Fibroblast of mammary gland (primary cell): ENCODE measurements at regions not wholly inside any gene's neighbourhood (a gene's known extent, or its start where the extent isn't known, plus 50 kb on each side); places are given as distances from the start of the nearest gene placed in this dataset.

Experiments used
- DNase-seq: peaks from one replicate; pipeline ENCODE4 v3.0.0-alpha.2; 2010; ENCODE audit warnings: low read depth
- H3K4me3 ChIP-seq: 2 replicates; pipeline ENCODE4 v1.5.1; 2011; ENCODE audit warnings: low read depth, mild to moderate bottlenecking, low read length, moderate library complexity; ENCODE audit not compliant: control insufficient read depth
- CTCF ChIP-seq: conservative IDR thresholded peaks from 2 replicates; pipeline ENCODE4 v1.5.1; 2011; ENCODE audit warnings: low read depth, low read length, inconsistent platforms; ENCODE audit not compliant: control insufficient read depth, insufficient read depth

DNA sequence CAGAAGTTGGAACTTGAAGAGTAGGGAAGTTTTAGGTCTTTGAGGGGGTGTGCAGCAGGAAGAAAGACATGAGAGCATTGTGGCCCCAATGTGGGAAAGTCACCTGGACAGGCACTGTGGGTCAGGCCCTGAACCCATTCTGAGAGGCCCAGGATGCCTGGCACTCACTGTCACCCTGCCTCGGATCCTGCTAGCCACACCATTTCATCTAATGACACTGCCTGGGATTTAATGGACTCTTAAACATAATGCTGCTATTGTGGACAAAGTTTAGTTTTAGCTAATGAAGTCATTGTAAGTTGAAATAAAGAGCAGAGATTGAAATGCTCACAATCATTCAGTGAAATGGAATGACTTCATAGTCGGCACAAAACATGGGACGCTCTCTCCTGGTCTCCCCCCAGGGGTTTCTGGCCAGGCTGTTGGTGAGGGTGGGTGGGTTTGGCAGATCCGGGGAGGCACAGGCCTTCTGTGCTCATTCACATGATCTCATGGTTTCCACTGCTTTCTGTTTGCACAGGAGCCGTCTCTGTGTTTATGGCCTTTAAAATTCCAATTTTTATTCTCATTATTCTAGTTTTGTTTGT lies 141.8 kb upstream of the KLHL29 start:
- DNase-seq, result no peak
- H3K4me3 ChIP-seq, result no peak overlapping the region
- no peak for TF ChIP-seq CTCF

- no peak overlapping the region for H3K4me3 ChIP-seq
- TF ChIP-seq CTCF, result no peak
- no peak for DNase-seq
Observed at GRCh38 chr2:23244617-23245016, 140.4 kb upstream of the KLHL29 start.

DNA sequence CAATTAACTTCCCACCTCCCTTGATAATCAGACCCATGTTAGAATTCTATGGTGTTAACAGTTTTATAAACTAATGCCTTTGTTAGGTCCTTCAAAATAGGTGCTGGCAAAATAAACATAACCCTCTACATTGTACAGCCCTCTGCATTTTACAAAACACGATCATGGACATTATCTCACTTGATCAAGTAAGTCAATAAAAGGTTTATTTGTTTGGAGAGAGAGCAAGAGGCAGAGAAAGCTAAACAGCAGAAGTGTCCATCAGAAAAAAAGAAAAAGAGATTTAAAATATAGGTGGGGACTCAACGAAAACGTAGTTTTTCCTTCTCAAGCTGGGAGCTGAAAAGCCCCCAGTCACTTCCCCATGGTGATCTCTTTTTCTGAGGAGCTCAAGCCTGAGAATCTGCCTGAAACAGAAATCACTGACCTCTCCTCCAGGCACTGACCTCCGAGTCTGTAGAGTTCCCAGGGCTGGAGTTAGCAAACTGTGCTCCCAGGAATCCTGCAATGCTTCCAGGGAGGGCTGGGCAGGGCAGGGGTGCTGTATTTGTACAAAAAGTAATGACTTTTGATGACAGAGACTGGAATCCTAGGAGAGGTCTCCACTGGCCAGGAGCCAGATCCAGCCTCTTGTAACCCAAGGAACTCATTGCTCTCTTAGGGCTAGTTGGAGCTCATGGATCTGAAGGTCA lies 137.8 kb upstream of the KLHL29 start:
- no peak overlapping the region for H3K4me3 ChIP-seq
- no peak for TF ChIP-seq CTCF
- DNase-seq, result no peak

DNA sequence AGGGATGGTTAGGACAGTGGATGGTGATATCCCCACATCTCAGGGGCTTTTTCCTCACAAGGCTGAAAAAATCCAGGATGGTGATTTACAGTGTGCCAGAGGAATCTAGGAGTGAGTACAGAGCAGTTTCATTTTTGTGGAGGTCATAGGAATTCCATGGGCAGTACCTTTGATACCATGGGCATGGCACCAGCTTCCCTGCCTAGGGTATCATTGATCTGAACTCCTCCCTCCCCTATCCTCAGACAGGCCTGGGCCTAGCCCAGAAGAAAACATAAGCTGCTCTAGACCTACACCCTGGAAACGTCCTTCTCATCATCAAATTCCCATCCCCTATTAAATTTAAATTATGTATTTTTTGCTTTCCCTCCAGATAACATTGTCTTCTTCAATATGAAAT lies 136.3 kb upstream of the KLHL29 start:
- no peak for TF ChIP-seq CTCF
- H3K4me3 ChIP-seq, result no peak overlapping the region
- DNase-seq, result no peak

DNA sequence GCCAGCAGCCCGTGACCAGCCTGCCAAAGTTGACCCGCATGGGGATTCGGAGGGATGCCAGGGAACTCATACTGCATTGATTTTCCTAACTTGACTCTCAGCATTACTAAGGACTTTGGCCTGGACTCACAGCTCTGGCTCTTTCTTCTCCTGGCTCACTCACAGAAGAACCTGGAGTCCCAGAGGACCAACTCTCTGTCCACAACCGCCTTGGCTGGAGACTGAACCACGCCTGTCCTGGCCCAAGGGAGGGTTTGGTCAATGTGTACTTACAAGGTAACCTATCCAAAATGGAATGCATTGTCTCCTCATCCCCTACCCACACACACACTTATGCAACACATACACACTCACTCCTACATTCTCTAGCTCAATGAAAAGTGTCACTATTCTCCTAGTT lies 135.6 kb upstream of the KLHL29 start:
- peak; percentile 66 for DNase-seq
- no peak for TF ChIP-seq CTCF
- no peak overlapping the region for H3K4me3 ChIP-seq

DNA sequence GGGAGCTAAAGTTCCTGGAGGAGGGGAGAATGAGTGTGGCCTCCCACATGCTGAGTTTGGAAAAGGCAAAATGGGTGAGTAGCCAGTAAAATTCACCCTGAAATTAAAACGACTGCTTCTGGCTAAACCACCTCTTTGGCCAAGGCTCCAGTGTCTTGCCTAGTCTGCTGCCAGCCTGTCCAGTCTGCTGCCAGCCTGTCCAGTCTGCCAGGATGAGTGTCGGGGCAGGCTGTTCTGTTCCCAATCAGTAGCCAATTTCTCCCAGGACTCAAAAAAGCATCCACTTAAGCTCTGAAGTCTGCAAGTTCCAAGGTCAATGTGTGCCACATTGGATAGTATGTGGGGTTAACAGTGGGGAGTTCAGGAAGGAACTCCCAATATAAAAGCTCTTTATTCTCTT lies 134.6 kb upstream of the KLHL29 start:
- H3K4me3 ChIP-seq, result no peak overlapping the region
- DNase-seq, result no peak
- TF ChIP-seq CTCF, result no peak
